SK-N-SH (cell line): ENCODE measurements at regions not wholly inside any gene's neighbourhood (a gene's known extent, or its start where the extent isn't known, plus 50 kb on each side); places are given as distances from the start of the nearest gene placed in this dataset.

Experiments used
- CTCF ChIA-PET: fragments of 300-600, 350-600 bp; formaldehyde crosslinking; extraction: SDS; loops from one replicate; lab custom pipeline; 2021; lab: Yijun Ruan, JAX
- POLR2A ChIA-PET: fragments of 350-600 bp; sonication (Branson Sonifier 250); formaldehyde crosslinking; extraction: SDS; loops from one replicate; lab custom pipeline; 2020; ENCODE audit warnings: antibody characterized with exemption, inconsistent platforms; lab: Yijun Ruan, JAX
- DNase-seq: peaks from one replicate; pipeline ENCODE4 v3.0.0; 2012
- H2AFZ ChIP-seq: fragments of 200-600 bp; sonication (generic); 2 replicates; pipeline ENCODE4 v1.8.1; 2016; ENCODE audit warnings: antibody characterized with exemption, mild to moderate bottlenecking, low read depth
- H3F3A ChIP-seq: fragments of 200-600 bp; sonication (generic); replicated peaks from 2 replicates; pipeline ENCODE3; 2016; ENCODE audit warnings: antibody characterized with exemption, mild to moderate bottlenecking; ENCODE audit not compliant: insufficient read depth
- H3K27ac ChIP-seq, 2 experiments: fragments of 200-500 bp in 1 of 2; fragments of 200-600 bp in 1 of 2; sonication (Bioruptor generic) in 1 of 2; sonication (generic), shearing (Covaris generic) in 1 of 2; 2 replicates each; pipeline versions ENCODE4 v1.5.1 to v1.6.1; 2014 to 2016; ENCODE audit warnings: low read depth in 2 of 2, inconsistent platforms in 1 of 2, low read length in 1 of 2, mild to moderate bottlenecking in 1 of 2, mixed read lengths in 1 of 2
- H3K27me3 ChIP-seq: fragments of 200-600 bp; sonication (generic), shearing (Covaris generic); 2 replicates; pipeline ENCODE4 v1.6.1; 2016; ENCODE audit warnings: mixed run types; ENCODE audit not compliant: insufficient read depth
- H3K36me3 ChIP-seq, 2 experiments: fragments of 200-500 bp in 1 of 2; fragments of 200-600 bp in 1 of 2; sonication (Bioruptor generic) in 1 of 2; sonication (generic) in 1 of 2; replicated peaks in 1 of 2; 2 replicates each; pipeline versions ENCODE3 to v1.5.1; 2014 to 2016; ENCODE audit warnings: low read length in 1 of 2, mild to moderate bottlenecking in 1 of 2; ENCODE audit not compliant: insufficient read depth in 2 of 2, control insufficient read depth in 1 of 2
- H3K4me1 ChIP-seq, 2 experiments: fragments of 200-500 bp in 1 of 2; fragments of 200-600 bp in 1 of 2; sonication (Bioruptor generic) in 1 of 2; sonication (generic), shearing (Covaris generic) in 1 of 2; 2 replicates each; pipeline versions ENCODE4 v1.5.1 to v1.6.1; 2014 to 2016; ENCODE audit warnings: low read depth in 1 of 2, low read length in 1 of 2, mixed run types in 1 of 2; ENCODE audit not compliant: insufficient read depth in 2 of 2, control insufficient read depth in 1 of 2
- H3K4me2 ChIP-seq: fragments of 200-600 bp; sonication (generic), shearing (Covaris generic); 2 replicates; pipeline ENCODE4 v1.6.1; 2017; ENCODE audit warnings: mixed run types
- H3K4me3 ChIP-seq, 2 experiments: fragments of 200-500 bp in 1 of 2; fragments of 200-600 bp in 1 of 2; sonication (Bioruptor generic) in 1 of 2; sonication (generic), shearing (Covaris generic) in 1 of 2; 2 replicates each; pipeline versions ENCODE4 v1.5.1 to v1.8.1; 2014 to 2016; ENCODE audit warnings: low read depth in 2 of 2, inconsistent platforms in 1 of 2, low read length in 1 of 2, mild to moderate bottlenecking in 1 of 2, mixed read lengths in 1 of 2, moderate library complexity in 1 of 2
- H3K79me2 ChIP-seq: fragments of 200-600 bp; sonication (generic); 2 replicates; pipeline ENCODE4 v1.8.1; 2017; ENCODE audit warnings: mild to moderate bottlenecking; ENCODE audit not compliant: insufficient read depth
- H3K9ac ChIP-seq: fragments of 200-600 bp; sonication (generic); 2 replicates; pipeline ENCODE4 v1.6.1; 2017; ENCODE audit warnings: mixed run types
- H3K9me2 ChIP-seq: fragments of 200-600 bp; sonication (generic); 2 replicates; pipeline ENCODE4 v1.6.1; 2017; ENCODE audit warnings: mixed run types
- H3K9me3 ChIP-seq: fragments of 200-600 bp; sonication (generic); 2 replicates; pipeline ENCODE4 v1.6.1; 2017; ENCODE audit warnings: mixed run types, mild to moderate bottlenecking, moderate library complexity
- H4K20me1 ChIP-seq: fragments of 200-600 bp; sonication (generic); 2 replicates; pipeline ENCODE4 v1.6.1; 2017; ENCODE audit warnings: mild to moderate bottlenecking, mixed run types; ENCODE audit not compliant: insufficient read depth
- CTCF ChIP-seq: fragments of 200-600 bp; sonication (generic); IDR thresholded peaks from 2 replicates; pipeline ENCODE4 v1.6.1; 2017; ENCODE audit warnings: antibody characterized with exemption, mild to moderate bottlenecking, moderate library complexity
- ELF1 ChIP-seq: IDR thresholded peaks from 2 replicates; pipeline ENCODE4 v1.4.0; 2012
- EP300 ChIP-seq, 2 experiments: IDR thresholded peaks; 2 replicates each; pipeline versions ENCODE4 v1.4.0 to v1.6.1; 2012; ENCODE audit warnings: borderline replicate concordance in 1 of 2, low read depth in 1 of 2, low read length in 1 of 2
- FOSL2 ChIP-seq: IDR thresholded peaks from 2 replicates; pipeline ENCODE4 v1.4.0; 2012; ENCODE audit warnings: low read depth, mild to moderate bottlenecking, moderate library complexity, borderline replicate concordance
- FOXJ3 ChIP-seq: sonication (generic); formaldehyde crosslinking; IDR thresholded peaks from 2 replicates; pipeline ENCODE4 v1.5.1; 2020; ENCODE audit warnings: mild to moderate bottlenecking, missing genetic modification reagents
- GABPA ChIP-seq: IDR thresholded peaks from 2 replicates; pipeline ENCODE4 v1.4.0; 2012; ENCODE audit warnings: low read depth, mild to moderate bottlenecking
- GATA2 ChIP-seq: sonication (generic); formaldehyde crosslinking; IDR thresholded peaks from 2 replicates; pipeline ENCODE4 v1.5.0; 2020; ENCODE audit warnings: mild to moderate bottlenecking, missing genetic modification reagents
- JUND ChIP-seq: IDR thresholded peaks from 2 replicates; pipeline ENCODE4 v1.4.0; 2012
- MEF2A ChIP-seq: IDR thresholded peaks from 2 replicates; pipeline ENCODE4 v1.4.0; 2012; ENCODE audit warnings: low read depth, borderline replicate concordance
- MXI1 ChIP-seq: IDR thresholded peaks from 2 replicates; pipeline ENCODE4 v1.6.1; 2012; ENCODE audit warnings: mild to moderate bottlenecking, low read depth, low read length, improper control_type of control experiment
- NFIC ChIP-seq: IDR thresholded peaks from 2 replicates; pipeline ENCODE4 v1.4.0; 2012; ENCODE audit warnings: borderline replicate concordance
- NRF1 ChIP-seq: IDR thresholded peaks from 2 replicates; pipeline ENCODE4 v1.6.1; 2012; ENCODE audit warnings: low read depth, mild to moderate bottlenecking, low read length
- RAD21 ChIP-seq: IDR thresholded peaks from 2 replicates; pipeline ENCODE4 v1.6.1; 2012; ENCODE audit warnings: mild to moderate bottlenecking, low read length
- REST ChIP-seq: IDR thresholded peaks from 2 replicates; pipeline ENCODE4 v1.6.1; 2012; ENCODE audit warnings: mild to moderate bottlenecking, low read depth, low read length, moderate library complexity
- RFX5 ChIP-seq: IDR thresholded peaks from 2 replicates; pipeline ENCODE4 v1.6.1; 2012; ENCODE audit warnings: mild to moderate bottlenecking, improper control_type of control experiment, low read length
- RXRA ChIP-seq: IDR thresholded peaks from 2 replicates; pipeline ENCODE4 v1.4.0; 2012; ENCODE audit warnings: low read depth, mild to moderate bottlenecking, borderline replicate concordance
- SIN3A ChIP-seq: IDR thresholded peaks from 2 replicates; pipeline ENCODE4 v1.6.1; 2012; ENCODE audit warnings: low read depth, mild to moderate bottlenecking, low read length, moderate library complexity, borderline replicate concordance
- SMC3 ChIP-seq: IDR thresholded peaks from 2 replicates; pipeline ENCODE4 v1.6.1; 2012; ENCODE audit warnings: low read depth, low read length, improper control_type of control experiment
- YY1 ChIP-seq: IDR thresholded peaks from 2 replicates; pipeline ENCODE4 v1.4.0; 2012; ENCODE audit warnings: low read depth, mild to moderate bottlenecking
- WGBS: methylation state at CpG from one replicate; pipeline ENCODE4 v1.1.6; 2017; ENCODE audit warnings: low lambda C conversion rate; 5-methylcytosine and 5-hydroxymethylcytosine counted together
- TF ChIP-seq, protein P1 (sequence below): IDR thresholded peaks from 2 replicates; pipeline ENCODE4 v1.4.0; 2012; ENCODE audit warnings: low read depth
- TF ChIP-seq, protein P2 (sequence below): fragments of 150-350 bp; IDR thresholded peaks from 2 replicates; pipeline ENCODE4 v1.6.1; 2016; ENCODE audit warnings: mild to moderate bottlenecking, low read depth, low read length
- TF ChIP-seq, protein P3 (sequence below): IDR thresholded peaks from 2 replicates; pipeline ENCODE4 v1.4.0; 2012; ENCODE audit warnings: low read depth, borderline replicate concordance
- TF ChIP-seq, protein P4 (sequence below): IDR thresholded peaks from 2 replicates; pipeline ENCODE4 v1.4.0; 2012; ENCODE audit warnings: low read depth, borderline replicate concordance

DNA sequence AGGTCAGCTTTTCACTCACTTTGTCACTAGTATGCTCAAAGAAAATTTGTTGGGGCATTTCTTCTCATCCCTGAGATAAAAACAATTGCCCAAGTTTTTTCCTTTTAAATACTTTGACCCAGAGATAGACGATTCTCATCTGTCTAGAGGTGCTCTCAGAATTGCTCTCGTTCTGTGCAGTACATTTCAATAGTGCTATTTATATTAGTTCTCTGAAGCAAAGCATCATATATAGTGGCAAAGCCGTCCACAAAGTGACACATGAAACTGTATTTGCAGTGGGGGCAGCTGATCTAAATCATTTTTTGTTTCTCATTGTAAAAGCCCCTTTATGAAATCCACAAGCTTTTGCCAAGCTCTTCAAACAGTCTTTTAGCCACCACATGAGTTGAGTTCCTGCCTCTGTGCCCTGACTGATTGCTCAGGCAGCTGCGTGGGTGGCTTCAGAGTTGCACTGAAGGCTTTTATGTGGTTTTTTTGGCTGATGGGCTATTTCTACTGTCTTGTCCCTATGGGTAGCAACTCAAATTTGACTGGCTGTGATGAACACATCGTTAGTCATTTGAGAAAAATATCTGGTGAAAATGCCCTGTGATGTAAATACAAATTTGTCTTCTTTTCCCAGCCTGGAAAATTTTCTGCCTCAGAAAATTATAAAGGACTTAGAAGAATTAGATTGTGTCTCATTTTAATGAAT, 119.1 kb upstream of the OTUD4 start:
- Histone ChIP-seq H3K4me2 (peak overlapping the region; percentile 27; the same call in 1 of the 2 replicates), H3K9me3 (no peaks in the 10 kb centered on the region), H3K9me2 (no peaks in the 10 kb centered on the region), H2AFZ (no peak overlapping the region), H3K4me1 (no peaks in the 10 kb centered on the region), H3K36me3 (no peaks in the 10 kb centered on the region), H3K27ac (peak overlapping the region in 1 of 2 experiments; percentile 57; a peak in 2 of 4 replicates), H4K20me1 (no peaks in the 10 kb centered on the region), H3K79me2 (no peaks in the 10 kb centered on the region), H3K9ac (no peak overlapping the region), H3F3A (peaks cover 4% of the 10 kb centered on the region), H3K27me3 (no peaks in the 10 kb centered on the region), H3K4me3 (no peak overlapping the region)
- no peak for DNase-seq
- CTCF ChIA-PET: interaction anchor here (1.5 kb wide), 1 partner anchor 310 kb away, joined by 4 read pairs; no protein-coding TSS in a partner anchor
- WGBS: 14% methylated on average over 5 of the region's 5 CpGs
- POLR2A ChIA-PET: no interaction called here
- no peak for TF ChIP-seq REST
- TF ChIP-seq, protein P1, sequence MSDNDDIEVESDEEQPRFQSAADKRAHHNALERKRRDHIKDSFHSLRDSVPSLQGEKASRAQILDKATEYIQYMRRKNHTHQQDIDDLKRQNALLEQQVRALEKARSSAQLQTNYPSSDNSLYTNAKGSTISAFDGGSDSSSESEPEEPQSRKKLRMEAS: 0 out of 2 replicates have a peak, but pooled peaks have one; percentile 26
- TF ChIP-seq, protein P2, sequence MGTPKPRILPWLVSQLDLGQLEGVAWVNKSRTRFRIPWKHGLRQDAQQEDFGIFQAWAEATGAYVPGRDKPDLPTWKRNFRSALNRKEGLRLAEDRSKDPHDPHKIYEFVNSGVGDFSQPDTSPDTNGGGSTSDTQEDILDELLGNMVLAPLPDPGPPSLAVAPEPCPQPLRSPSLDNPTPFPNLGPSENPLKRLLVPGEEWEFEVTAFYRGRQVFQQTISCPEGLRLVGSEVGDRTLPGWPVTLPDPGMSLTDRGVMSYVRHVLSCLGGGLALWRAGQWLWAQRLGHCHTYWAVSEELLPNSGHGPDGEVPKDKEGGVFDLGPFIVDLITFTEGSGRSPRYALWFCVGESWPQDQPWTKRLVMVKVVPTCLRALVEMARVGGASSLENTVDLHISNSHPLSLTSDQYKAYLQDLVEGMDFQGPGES: no peak
- TF ChIP-seq YY1: no peak
- peak in 1 of 2 experiments; percentile 60; a peak in 1 of 4 replicates for TF ChIP-seq EP300 (IDR thresholded peaks at IDR 0.05; ENCODE audit: borderline replicate concordance in 1 of 2, low read depth in 1 of 2, low read length in 1 of 2)
- TF ChIP-seq MXI1: no peak
- TF ChIP-seq, protein P3, sequence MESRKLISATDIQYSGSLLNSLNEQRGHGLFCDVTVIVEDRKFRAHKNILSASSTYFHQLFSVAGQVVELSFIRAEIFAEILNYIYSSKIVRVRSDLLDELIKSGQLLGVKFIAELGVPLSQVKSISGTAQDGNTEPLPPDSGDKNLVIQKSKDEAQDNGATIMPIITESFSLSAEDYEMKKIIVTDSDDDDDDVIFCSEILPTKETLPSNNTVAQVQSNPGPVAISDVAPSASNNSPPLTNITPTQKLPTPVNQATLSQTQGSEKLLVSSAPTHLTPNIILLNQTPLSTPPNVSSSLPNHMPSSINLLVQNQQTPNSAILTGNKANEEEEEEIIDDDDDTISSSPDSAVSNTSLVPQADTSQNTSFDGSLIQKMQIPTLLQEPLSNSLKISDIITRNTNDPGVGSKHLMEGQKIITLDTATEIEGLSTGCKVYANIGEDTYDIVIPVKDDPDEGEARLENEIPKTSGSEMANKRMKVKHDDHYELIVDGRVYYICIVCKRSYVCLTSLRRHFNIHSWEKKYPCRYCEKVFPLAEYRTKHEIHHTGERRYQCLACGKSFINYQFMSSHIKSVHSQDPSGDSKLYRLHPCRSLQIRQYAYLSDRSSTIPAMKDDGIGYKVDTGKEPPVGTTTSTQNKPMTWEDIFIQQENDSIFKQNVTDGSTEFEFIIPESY: no peak
- TF ChIP-seq CTCF: no peak
- TF ChIP-seq GABPA: no peak
- TF ChIP-seq JUND: peak; percentile 66
- TF ChIP-seq NRF1: no peak
- TF ChIP-seq FOSL2: peak; percentile 50
- TF ChIP-seq, protein P4, sequence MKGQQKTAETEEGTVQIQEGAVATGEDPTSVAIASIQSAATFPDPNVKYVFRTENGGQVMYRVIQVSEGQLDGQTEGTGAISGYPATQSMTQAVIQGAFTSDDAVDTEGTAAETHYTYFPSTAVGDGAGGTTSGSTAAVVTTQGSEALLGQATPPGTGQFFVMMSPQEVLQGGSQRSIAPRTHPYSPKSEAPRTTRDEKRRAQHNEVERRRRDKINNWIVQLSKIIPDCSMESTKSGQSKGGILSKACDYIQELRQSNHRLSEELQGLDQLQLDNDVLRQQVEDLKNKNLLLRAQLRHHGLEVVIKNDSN: no peak
- TF ChIP-seq MEF2A: peak; percentile 53
- TF ChIP-seq SIN3A: no peak
- no peak for TF ChIP-seq GATA2 (CRISPR knock-in tag)
- peak; percentile 58 for TF ChIP-seq NFIC
- no peak for TF ChIP-seq ELF1
- TF ChIP-seq RAD21: no peak
- TF ChIP-seq RXRA: no peak
- no peak for TF ChIP-seq FOXJ3 (CRISPR knock-in tag)
- TF ChIP-seq SMC3: no peak
- TF ChIP-seq RFX5: no peak
